ENCODE measurements at regions not wholly inside any gene's neighbourhood (a gene's known extent, or its start where the extent isn't known, plus 50 kb on each side); places are given as distances from the start of the nearest gene placed in this dataset.

DNA sequence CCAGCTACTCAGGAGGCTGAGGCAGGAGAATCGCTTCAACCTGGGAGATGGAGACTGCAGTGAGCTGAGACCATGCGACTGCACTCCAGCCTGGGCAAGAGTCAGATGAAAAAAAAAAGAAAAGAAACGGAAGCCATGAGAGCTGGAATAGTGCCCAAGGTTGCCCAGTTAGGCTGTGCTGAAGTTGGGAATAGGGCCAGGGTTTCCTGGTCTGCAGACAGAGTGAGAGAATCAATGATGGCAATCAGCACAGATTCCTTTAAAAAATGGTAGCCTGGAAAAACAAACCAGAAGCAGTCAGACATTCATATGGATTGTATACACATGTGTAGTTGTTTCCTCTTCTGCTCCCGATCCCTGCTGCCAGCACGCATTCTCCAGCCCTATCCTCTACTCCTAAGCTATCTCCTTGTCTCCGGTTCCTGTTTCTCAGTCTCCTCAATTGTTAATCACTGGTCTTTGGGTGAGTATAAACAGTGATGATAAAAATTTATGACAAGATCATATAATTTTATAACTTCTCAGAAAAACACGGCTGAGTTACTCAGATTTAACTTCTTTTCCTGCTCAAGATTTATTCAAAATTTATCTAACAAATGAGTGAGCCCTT, 316.2 kb upstream of the UMPS start:
- DNase-seq: no peak

DNA sequence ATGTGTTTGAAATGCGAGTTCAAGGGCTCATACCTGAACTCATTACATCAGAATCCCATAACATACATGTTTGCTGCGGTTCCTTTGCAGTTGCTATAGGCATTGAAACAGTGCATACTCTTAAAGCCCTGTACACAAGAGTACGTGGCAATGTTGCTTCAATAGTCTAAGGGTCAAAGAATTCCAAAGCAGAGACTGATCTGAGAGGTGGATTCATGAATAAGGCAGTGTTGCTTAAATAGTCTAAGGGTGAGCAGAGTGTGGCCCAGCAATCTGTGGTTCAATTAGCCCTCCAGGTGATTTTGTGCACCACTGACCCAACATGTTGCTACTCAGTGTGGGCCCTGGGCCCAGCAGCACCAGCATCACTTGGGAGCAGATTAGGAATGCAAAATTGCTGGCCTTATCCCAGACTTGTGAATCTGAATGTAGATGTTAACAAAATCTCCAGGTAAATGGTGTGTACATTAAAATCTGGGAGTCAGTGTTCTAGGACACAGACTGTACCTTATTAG, 314.7 kb upstream of the UMPS start:
- no peak for DNase-seq

- no peak for DNase-seq
These were observed 310.9 kb upstream of the UMPS start for GRCh38 chr3:124419303-124419702.

GRCh38 chr3:124420392-124420791, 309.9 kb upstream of the UMPS start:
- DNase-seq: no peak

DNA sequence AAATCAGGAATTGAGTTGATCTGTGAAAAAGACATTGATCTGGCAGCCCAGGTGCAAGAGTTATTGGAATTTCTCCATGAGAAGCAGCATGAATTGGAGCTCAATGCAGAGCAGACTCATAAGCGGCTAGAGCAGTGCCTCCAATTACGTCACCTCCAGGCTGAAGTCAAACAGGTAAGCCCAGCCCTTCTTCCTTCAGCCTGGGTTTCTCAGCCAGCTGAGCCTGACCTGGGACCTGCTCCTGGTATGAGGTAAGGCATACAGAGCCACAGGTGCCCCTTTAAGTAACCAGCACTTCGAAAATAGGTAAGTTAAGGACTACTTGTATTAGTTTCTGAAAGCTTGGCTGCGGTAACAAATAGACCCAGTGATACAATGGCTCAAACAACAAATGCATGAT, 307.4 kb upstream of the UMPS start:
- DNase-seq: no peak

- no peak for DNase-seq
These were observed 305.9 kb upstream of the UMPS start for GRCh38 chr3:124424396-124424795.

DNA sequence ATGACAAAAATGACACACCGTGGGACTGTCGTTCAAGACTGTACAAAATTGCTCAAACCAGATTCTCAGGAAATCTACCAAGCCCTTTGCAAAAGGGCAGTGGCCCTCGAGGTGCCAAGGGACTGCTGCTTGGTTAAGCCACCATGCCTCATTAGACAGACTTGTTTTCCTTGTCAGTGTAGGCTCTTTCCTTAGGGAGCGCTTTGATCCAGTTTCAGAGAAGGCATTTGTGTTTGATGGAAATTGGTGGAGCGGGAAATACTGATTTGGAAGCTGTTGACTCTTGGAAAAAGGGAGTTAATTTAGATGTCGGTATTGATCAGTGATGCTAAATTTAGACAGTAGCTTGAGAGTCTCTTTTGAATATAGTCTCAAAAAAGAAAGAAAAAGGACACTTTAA, 304.3 kb upstream of the UMPS start:
- DNase-seq: no peak

GRCh38 chr3:124428372-124429128, 301.7 kb upstream of the UMPS start:
- no peak for DNase-seq

DNA sequence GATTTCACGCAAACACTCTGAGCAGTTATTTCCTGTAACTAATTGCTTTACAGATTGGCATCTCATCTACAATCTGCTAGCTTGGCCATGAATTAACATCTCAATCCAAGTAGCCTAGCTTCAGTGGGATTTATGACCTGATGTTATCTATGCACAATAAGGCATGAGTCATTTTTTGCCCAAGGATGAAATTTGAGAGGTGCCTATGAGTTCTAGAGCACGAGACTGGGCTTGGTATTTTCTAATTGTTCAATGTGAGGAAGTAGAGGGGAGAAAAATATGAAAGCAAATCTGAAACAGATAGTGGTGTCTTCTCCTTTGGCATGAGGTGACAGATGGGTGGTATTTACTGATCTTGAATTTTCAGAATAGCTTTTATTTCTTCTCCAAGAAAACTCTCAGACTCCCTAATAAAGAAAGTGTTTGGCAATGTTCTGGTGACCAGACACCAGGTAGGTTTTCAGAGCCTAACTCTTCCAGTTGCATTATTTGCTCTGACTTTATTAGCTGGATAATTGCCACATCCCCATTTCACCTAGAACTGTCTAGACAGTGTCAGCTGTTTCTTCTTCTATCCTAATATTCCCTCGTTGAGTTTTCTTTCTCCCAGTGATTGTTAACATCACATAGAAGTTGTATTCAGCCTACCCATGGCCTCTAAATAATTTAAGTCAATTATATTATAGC, 301.0 kb upstream of the UMPS start:
- peak; percentile 32 for DNase-seq

GRCh38 chr3:124431331-124431994, 298.8 kb upstream of the UMPS start:
- no peak for DNase-seq

GRCh38 chr3:124434176-124434575, 296.1 kb upstream of the UMPS start:
- DNase-seq: no peak

DNA sequence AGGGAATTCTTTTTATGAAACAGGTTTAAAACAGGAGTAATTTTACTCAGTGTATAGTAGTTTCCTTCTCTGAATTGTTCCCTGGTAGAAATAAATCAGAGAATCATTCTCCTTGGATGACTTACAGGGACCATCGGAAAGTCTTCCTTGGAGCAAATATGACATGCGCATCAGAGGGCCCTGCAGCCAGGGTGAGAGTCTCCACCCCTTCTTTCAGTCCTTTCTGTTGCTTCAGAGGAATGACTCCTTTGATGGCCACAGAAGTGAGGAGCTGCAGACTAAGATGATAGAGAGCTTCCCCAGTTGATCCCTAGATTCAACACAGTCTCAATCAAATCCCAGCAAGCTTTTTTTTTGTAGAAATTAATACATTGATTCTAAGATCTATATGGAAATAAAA, 294.8 kb upstream of the UMPS start:
- no peak for DNase-seq

DNA sequence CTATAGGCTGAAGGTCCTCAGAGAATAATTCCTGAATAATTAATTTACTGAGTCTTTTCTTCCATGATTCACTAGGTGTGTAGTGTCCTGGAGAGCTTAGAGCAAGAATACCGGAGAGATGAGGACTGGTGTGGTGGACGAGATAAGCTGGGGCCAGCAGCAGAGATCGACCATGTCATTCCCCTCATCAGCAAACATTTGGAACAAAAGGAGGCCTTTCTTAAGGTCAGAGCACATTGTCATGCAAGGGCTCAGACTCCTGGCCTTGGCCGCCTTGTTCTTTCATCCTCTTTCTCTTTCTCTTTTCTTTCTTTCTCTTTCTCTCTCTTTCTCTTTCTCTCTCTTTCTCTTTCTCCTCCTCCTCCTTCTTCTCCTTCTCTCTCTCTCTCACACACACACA, 291.4 kb upstream of the UMPS start:
- DNase-seq: no peak

DNA sequence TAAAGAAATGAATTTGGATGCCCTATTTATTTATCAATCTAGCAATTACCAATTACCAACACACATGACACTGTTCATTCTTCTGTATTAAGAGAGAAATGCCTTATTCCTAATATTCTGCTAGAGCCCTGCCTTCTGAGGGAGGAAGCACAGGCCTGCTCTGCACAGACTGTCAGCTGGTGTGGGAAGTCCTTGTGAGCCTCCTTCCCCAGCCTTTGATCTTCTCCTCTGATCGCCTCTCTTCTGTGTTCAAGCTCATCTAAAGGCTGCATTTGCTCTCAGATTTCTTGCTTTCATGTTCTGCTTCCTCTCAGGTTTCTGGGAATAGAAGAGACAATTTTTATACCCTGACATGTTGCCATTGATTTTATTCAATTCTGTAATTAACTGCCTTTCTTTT, 290.6 kb upstream of the UMPS start:
- no peak for DNase-seq

DNA sequence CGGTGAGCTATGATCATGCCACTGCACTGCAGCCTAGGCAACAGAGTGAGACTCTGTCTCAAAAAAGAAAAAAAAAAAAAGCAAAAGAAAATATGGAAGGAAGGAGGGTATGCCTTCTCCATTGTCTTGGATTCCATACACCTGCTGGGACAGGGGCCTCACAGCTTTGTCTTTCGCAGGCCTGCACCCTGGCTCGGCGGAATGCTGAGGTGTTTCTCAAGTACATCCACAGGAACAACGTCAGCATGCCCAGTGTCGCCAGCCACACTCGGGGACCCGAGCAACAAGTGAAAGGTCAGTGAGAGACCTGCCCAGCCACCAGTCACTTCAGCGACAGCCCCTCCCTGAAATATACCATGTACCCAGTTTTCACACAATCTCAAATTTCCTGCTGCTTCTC, 288.5 kb upstream of the UMPS start:
- DNase-seq: no peak

GRCh38 chr3:124442463-124442862, 287.8 kb upstream of the UMPS start:
- DNase-seq: peak; percentile 10

- no peak for DNase-seq
These were observed 286.8 kb upstream of the UMPS start for GRCh38 chr3:124443446-124443845.

- no peak for DNase-seq
These were observed 286.2 kb upstream of the UMPS start for GRCh38 chr3:124444075-124444474.

DNA sequence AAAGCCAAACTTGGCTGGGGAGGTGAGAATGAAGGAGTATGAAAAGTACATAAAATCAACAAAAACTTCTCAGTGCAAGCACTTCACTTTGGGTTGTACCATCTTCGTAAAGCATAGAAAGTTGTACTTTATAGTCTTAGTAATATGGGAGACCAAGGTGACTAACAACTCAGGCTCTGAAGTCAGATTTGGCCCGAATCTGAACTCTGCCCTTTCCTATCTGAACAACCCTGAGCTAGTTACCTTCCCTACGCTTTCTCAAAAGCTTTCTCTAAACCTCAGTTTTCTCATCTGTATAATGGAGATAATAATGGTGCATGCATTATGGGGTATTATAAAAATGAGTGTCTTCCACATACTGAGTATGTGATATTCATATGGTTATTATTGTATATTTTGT, 285.4 kb upstream of the UMPS start:
- DNase-seq: no peak

GRCh38 chr3:124447845-124448244, 282.4 kb upstream of the UMPS start:
- no peak for DNase-seq

DNA sequence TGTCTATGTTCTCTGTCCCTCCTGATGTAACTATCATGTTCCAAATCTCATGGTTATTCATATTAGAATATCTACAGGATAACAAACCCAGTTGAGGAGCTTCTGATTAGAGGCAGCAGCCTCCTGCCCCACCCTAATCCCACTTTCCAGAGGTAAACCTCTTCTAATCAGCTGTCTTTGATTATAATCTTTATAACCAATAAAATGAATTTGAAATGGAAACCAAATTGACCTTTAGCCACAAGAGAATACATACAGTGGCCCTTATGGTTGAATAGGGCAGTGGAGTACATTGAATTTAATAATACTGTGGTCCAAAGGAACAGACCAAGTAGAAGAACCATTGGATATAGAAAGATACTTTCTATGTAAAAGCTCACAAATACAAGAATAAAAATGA, 281.3 kb upstream of the UMPS start:
- DNase-seq: no peak

DNA sequence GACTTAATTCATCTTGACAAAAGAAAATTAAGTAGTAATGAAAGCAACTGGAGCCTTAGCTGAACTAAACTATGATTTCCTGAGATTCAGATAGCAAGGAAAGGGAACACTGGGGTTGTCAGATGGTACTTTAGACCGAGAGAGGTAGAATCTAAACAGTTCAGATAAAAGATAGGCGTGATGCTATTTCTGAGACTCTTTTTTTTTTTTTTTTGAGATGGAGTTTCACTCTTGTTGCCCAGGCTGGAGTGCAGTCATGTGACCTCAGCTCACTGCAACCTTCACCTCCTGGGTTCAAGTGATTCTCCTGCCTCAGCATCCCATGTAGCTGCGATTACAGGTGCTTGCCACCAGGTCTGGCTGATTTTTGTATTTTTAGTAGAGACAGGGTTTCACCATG, 279.9 kb upstream of the UMPS start:
- DNase-seq: no peak

- no peak for DNase-seq
These were observed 278.5 kb upstream of the UMPS start for GRCh38 chr3:124451630-124452317.
